Cardiac fibroblast (primary cell): ENCODE measurements at regions not wholly inside any gene's neighbourhood (a gene's known extent, or its start where the extent isn't known, plus 50 kb on each side); places are given as distances from the start of the nearest gene placed in this dataset.

Experiments used
- DNase-seq, 2 donors: peaks; one replicate each; pipeline versions ENCODE4 v3.0.0 to v3.0.0-alpha.2; 2010; ENCODE audit warnings: low read depth in 2 of 2
- H3K4me3 ChIP-seq, 2 donors: replicated peaks in 1 of 2; 1 replicate in 1 of 2; 2 replicates in 1 of 2; pipeline ENCODE4 v1.5.1; 2011; ENCODE audit warnings: low read depth in 2 of 2, low read length in 2 of 2, mild to moderate bottlenecking in 2 of 2, moderate library complexity in 1 of 2
- CTCF ChIP-seq: IDR thresholded peaks from one replicate; pipeline ENCODE4 v1.5.1; 2011; ENCODE audit warnings: low read depth, mild to moderate bottlenecking, low read length, inconsistent platforms

DNA sequence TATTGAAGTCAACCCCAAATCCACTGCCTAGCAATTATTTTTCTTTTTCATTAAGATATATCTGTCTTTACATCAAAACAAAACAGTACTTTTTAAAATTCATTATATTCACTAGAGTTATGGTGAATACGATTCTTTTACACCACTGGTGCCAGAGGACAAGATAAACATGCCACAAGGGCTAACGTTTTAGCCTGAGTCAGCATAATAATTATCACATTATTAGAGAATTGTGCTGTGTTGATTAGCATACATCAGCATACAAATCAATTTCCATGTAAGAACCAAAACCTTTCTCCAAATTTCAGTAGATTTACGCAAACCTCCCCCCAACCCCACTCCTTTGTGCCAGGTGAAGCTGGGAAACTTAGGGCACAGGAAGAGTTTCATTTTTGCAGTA lies 131.1 kb upstream of the TMEM106B start:
- no peak for DNase-seq
- H3K4me3 ChIP-seq: no peak overlapping the region
- TF ChIP-seq CTCF: no peak

- TF ChIP-seq CTCF: no peak
- H3K4me3 ChIP-seq: no peak overlapping the region
- no peak for DNase-seq
Measured at GRCh38 chr7:12085516-12085915, 125.6 kb upstream of the TMEM106B start.

GRCh38 chr7:12089951-12090756 lies 120.9 kb upstream of the TMEM106B start:
- H3K4me3 ChIP-seq: no peak overlapping the region
- TF ChIP-seq CTCF: no peak
- DNase-seq: peak in 1 of 2 donors; percentile 11

DNA sequence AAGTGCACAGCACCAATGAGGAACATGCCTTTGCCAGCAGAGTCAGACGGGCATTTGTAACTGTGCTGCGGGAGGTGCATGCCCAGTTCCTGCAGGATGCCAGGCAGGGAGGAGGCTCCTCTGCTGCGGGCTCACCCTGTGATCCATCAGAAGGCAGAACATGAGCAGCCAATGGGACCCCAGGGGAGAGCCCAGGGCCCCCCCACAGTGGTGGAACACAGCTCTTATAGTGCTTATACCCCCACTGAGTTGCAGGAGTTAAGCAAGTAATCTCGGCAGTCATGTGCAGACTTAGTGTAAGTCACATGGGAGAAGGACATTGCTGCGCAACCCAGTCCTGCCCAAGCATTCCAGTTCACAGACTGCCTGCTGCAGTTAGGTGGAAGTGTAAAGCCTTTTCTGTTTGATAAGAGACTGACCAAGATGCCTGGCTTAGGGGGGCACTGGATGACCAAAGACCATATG lies 120.3 kb upstream of the TMEM106B start:
- no peak overlapping the region for H3K4me3 ChIP-seq
- TF ChIP-seq CTCF: no peak
- no peak for DNase-seq

DNA sequence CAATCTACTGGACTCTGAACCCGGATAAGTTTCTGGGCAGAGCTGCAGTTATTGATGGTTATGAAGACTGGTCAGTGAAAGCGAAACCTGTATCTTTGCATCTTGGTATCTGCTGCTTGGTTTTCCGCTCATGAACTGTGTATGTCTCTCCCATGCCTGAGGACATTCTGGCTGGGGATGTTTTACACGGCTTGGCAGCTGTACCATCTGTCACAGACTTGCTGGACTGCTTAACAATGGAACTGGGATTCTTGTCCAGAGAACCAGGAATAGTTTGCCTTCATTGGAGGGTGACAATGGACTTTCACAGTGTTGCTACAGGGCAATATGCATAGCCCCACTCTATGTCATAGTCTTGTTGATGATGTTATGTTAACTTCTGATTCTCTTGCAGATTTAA lies 119.9 kb upstream of the TMEM106B start:
- DNase-seq: no peak
- no peak for TF ChIP-seq CTCF
- H3K4me3 ChIP-seq: no peak overlapping the region

DNA sequence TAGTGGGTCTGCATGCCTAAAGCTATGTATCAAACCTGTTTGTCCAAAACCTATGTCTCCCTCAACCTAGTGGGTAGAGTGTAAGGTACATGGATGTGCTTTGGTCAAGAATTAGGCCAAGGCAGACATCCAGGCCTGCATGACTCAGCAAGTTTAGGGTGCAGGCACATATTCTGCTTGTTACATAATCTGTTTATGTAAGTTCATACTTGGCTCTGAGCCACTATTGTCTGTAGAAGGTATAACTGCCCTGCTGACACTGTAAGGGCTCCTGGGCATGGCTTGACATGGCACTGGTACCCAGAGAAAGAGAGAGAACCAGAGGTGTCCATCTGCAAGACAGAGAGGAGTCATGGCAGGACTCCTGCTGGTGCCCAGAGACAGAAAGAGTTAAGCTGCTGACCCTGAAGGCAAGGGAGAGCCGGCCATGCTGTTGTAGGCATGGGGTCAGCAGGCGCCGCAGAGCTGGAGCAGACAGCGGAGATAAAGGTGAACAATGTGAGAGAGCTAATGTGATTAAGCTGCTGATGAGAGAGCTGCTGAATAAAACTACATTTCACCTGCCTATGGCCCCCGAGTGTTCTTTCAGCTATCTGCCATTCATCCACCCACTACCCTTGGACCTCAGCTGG lies 118.5 kb upstream of the TMEM106B start:
- no peak overlapping the region for H3K4me3 ChIP-seq
- DNase-seq: peak; percentile 4 to 60
- TF ChIP-seq CTCF: no peak
